NCI-H524 (cell line): ENCODE measurements at regions not wholly inside any gene's neighbourhood (a gene's known extent, or its start where the extent isn't known, plus 50 kb on each side); places are given as distances from the start of the nearest gene placed in this dataset.

Source experiments
- DNase-seq, 2 experiments: peaks; one replicate each; lab custom pipeline; 2025; lab: John Stamatoyannopoulos, UW

DNA sequence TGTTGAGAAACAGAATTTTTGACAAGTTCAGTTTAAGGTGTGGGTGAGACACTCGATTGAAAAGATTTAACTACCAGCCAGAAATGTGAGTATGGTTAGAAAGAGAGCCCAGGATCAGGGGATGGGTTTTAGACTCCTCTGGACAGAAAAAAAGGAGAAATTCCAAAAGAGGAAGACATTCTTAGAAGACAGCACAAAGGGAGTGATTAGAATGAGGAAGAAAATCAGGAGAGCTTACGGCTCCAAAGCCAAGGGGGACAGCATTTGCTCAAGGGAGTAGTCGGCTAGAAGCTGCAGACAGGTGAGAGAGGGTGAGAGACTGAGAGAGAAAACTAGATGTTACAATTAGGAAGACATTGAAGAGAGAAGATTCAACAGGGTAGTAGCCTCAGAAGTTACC is 166.1 kb downstream of the ADAMTS15 start:
- DNase-seq, result no peak

DNA sequence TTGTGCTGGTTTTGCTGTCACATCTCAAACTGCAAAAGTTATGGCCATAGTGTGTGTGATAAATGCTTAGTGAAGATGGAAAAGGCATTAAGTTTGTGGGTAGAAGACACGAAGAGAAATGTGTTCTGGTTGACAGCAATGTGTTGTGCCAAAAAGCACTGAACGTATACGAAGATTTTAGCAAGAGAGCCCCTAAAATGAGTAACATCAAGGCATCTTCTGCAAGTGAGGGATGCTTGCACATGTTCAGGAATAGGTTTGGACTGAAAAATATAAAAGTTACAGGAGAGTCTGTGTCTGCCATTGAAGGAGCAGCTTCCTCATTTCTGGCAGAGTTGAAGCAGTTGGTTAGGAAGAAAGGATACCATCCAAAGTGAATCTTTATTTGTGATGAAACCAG is 167.1 kb downstream of the ADAMTS15 start:
- no peak for DNase-seq

DNA sequence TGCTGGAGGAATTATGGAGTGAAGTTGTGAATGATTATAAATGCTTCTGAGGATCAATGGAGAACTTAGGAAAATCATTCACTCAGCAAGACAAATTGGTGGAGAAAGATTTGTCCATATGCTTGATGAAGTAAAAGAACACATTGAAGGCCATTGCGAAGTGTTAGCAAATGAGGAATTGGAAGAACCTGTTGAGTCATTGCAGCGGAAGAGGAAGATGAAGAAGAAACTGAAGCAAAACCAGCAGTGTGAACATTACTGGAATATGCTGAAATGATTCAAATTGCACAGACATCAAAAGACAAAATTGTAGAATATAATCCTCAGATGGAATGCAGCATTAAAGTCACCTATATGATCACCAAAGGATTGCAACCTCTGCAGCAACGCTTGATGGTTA is 168.1 kb downstream of the ADAMTS15 start:
- DNase-seq, result no peak

DNA sequence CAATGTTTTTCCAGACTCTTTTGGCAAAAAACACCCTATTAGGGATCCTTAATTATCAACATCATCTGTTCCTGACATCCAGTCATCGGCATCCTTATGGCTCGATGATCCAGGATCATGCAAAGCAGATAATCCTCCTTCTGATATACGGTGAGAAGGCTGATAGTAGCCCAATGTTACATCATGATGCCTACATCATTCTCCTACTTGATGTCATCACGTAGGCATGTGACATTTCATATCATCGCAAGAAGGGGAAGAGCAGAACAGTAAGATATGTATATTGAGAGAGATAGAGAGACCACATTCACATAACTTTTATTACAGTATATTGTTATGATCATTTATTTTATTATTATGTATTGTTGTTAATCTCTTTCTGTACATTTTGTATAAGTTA is 168.6 kb downstream of the ADAMTS15 start:
- DNase-seq, result no peak

DNA sequence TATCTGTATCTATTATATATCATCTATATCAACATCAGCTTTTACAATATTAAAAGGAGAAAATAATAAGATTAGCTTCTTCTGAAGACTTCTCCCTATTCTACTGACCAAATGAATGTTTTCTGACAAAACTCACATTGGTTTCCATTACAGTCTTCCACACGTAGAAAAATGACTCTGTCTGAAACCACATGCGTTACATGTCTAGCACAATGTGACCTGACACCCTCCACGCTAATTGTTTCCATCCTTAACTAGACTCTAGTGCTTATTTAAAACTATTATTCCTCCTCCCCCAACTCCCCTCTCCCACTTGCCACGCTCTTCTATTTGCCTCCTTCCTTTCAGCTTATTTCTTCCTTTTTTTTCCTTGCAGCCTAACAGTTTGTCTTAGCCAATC is 172.1 kb downstream of the ADAMTS15 start:
- DNase-seq, result no peak

DNA sequence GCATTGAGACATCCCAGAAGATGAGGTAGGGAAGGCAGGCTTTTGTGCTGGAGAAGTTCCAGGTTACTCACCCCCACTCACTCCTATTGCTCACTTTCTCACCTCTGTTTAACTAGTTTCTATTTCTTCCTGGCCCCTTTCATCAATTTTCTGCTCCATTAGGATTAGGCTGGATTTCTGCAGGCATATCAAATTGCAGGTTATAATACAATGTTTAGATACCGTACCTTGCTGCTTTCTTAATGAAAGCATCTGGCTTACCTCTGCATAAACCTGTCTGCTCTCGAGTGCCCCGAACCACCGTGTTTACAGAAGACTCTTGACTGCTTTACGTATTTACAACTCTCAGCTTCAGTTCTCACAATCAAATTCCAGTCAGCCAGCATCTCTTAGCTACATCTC is 173.7 kb downstream of the ADAMTS15 start:
- DNase-seq, result peak; percentile 13 to 60

DNA sequence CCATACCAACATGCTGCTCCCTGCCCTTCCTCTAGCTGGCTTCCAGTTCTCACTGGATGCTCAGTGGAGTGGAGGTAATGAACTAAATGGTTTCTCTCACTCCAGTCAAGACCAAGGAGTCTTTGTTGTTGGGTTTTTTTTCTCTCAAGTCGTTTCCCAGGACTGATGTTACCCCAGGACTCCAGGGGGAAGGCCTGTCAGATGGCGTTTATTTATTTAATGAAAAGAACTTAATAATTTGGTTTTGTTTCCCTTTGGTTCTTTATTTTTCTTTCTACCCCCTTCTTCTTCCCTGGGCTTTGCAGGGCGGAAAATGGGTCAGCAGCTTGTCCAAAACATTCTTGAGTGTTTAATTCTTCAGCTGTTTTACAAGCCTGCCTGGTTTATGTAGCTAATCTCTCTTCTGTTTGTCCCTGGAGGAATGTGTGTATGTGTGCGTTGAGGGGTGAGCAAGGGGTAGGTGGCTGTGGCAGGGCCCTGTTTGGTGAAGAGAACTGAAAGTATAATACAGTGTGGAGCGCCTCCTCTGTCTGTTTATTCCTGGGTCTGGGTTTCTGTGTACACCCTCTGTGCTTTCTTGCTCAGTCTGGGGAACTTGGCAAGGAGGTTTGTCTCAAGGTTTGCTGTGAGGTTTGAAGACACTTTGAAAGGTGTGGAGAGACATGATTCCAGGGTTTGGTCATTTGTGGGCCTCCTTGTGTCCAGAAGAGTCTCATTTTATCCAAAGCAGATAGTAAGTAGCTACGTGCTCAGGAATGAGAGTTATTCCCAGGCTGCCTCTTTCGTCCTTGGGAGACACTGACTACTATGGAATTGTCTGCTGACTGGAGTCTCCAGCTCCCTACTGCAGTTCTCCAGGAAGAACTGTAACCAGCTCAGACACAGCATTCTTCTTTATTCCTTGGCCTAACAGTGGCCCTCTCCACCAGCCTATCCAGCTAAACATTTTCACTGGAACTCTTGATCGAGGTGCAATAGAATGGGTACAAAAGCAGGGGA is 175.5 kb downstream of the ADAMTS15 start:
- no peak for DNase-seq

DNA sequence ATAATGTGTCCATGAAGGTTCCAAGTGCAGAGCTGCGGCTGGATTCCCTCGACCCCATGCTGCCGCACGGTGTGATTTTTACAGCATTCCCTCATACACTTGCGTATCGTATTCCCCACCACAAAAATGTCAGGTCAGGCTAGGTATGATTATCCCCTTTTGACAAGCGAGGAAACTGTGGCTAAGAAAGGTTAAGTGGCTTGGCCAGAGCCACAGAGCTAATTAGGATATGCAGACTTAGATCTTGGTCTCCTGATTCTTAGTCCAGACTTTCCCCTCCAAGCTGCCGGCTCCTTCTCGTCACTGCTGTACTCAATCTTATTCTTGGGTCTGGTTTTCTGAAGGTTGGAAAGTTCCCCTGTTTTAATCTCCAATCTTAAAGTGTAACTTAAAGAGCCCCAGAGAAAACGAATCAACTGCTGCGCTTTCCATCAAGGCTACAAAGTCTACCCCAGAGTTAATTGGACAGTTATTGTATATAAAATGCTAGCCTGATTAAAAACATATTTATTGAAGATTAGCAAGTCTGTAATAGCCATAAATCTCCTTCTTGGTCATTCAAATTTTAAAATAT is 176.6 kb downstream of the ADAMTS15 start:
- no peak for DNase-seq

DNA sequence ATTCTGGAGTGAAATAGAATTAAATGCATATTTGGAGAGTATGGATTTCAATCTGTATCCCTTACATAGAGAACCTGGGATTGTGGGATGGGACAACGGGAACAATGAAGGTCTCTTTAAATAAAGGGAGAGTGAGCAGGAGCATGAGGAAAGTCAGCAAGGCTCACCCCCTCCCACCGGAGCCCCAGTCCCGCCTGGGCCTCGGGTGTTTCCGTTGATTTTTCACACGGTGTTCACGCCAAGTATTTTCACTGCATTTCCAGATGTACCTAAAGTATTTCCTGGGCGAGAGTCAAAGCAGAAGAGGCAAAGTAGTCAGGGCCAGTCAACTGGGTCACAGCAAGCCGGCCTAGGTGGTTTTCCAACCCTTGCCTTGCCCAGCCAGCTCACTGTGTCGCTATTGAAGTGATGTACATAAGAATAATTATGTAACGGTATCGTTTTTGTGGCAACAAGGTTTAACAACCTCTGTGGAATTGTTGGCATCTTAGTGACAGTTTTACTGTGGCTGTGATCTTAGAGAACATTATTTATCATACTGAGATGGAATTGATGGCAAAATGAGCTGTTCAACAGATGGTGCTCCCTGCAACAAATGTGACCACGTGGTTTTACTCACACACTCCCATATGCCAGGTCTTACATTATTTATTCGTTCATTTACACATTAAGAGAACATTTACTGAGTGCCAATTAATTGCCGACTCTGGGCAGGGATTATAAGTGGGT is 177.3 kb downstream of the ADAMTS15 start:
- DNase-seq, result peak; percentile 78 to 96

DNA sequence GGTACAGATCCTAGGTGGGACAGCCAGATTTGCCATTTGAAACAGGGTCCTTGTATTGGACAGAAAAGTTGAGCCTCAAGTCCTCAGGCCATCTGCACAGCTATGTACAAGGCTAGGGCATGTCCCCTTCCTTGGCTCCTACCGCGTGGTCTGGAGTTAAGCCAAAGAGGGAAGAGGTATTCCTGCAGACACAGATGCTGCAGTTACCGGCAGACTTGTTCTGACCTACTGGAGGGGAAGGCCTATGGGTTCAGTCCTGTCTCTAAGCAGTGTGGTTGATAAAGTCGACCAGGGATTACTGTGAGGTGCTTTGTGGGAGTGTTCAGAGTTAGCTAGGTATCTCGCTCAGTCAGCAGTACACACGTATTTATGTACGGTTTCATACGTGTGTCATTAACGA is 180.6 kb downstream of the ADAMTS15 start:
- DNase-seq, result peak; percentile 60 to 88

DNA sequence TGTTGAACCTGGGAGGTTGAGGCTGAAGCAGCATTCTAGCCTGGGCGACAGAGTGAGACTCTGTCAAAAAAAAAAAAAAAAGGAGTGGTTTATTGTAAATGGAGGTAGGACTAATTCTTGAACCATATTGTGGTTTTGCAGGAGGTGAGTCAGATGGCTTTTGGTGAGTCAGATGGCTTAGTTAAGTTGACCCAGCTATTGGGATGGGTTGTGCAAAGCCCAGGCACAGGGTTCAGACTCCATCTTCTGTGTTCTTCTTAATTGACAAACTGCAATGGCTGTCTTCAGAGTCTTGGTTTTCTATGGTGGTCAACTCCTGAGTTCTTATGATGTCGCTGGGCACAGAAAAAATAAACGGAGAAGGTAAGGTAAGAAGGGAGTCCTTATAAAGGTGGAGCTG is 182.7 kb downstream of the ADAMTS15 start:
- DNase-seq, result no peak

DNA sequence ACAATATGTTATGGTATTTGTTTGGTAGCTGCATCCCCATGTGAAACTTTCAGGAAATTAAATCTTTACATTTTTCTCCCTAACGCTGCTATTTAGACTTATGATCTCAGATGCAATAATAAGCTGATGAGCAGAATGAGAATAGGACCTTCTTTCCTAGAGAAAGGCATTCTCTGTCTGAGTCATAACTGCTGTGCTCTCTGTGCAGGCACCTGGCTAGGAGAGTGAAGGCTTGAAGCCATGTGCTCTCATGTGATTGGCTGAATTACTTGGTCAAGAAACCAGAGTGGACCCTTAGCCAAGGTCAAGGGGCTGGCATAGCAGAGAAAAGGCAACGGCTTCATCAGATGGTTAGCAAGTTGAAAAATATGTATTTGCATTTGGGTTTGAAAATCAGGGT is 185.0 kb downstream of the ADAMTS15 start:
- DNase-seq, result no peak

DNA sequence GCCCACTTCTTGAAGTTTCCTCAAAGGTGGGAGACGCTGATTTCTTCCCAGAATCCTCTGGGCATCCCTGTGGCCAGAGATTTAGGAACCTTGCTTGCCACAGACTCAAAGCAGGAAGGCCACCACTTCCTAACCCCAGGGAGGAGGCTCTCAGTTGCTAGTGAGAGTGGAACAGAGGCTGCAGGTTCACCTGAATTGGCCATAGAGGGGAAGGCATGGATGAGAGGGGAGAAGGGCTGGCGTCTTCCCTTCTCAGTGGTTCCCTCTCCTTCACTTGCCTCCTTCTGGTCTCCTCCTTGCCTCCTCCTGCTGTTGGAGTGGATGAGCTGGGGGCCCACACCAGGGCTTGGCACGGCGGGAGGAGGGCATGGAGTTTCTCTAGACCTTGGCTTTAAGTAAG is 185.7 kb downstream of the ADAMTS15 start:
- DNase-seq, result no peak

DNA sequence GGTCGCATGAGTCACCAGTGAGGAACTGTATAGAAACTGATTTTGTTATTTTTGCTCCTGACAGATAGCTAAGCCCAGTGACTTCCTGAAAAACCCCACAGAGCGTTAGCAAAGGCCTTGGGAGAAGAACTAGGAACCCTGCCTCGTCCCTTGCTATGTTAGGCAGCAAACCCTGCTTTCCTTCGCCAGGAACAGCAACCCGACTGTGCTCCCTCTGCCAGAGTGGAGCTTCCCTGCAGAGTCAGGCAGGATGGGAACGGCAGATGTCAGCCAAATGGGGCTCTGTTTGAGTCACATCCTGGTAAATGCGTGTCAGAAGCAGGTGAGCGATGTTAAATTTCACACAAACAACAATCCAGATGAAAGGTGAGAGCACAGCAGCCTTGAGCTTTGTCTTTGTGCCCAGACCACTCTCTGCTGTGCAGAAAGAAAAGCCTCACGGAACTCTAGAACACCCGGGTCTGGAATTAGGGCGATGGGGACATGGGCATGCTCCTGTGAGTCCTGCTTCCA is 186.6 kb downstream of the ADAMTS15 start:
- no peak for DNase-seq

DNA sequence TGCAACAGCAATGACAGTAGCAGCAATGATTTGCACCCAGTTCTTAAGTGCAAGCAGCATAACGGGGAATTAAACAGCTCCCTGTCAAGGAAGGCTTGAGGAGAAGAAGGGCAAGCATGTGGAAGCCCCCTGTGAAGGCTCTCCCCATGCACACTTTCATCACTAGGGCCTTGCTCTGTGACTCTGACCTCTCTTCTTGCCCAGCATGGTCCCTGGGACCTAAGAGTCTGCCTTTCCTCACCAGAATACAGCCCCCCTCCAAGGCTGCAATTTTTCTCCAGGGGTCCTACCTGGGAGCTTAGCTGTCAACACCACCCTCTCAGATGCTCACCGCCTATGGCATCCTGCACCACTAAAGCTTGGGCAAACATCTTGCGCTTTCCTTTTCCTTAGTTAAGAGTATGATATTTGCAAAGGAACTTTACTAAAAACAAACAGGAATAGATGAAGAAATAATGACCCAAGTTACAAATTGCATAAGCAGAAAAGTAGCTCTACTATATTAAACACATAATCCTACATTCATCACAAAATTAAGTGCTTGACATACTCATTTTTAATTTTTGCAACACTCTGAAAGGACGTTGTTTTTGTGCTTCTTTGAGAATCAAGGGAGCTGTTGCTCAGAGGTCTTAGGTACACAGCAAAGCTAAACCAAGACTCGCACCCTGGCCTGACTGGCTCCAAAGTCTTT is 187.6 kb downstream of the ADAMTS15 start:
- no peak for DNase-seq

DNA sequence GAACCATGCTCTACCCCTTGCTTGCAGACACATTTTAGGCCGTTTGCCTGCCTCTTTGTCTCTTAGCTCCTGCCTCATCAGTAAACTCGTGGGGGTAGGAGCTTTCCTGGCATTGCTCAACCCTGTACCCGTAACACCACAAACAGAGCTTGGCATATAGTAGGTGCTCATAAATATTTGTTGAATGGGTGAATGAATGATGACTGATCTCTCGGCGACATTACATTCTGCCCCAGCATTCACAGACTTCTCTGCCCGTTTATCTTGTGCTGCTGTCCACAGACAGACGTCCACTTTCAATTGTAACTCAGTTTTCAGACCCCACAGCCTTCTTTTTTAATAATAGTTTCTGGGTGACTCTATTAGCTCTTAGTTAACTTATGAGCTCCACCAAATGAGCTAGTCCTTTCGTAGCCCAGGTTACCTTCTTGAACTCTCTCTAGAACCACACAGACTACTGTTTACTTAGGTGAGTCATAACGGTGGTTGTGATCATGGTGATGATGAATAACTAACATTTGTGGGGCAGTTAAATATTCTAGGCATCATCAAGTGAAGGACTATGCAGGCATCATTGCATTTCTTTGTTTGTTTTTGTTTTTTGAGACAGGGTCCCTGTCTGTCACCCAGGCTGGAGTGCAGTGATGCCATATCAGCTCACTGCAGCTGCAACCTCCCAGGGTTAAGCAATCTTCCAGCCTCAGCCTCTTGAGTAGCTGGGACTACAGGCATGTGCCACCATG is 188.4 kb downstream of the ADAMTS15 start:
- DNase-seq, result no peak

DNA sequence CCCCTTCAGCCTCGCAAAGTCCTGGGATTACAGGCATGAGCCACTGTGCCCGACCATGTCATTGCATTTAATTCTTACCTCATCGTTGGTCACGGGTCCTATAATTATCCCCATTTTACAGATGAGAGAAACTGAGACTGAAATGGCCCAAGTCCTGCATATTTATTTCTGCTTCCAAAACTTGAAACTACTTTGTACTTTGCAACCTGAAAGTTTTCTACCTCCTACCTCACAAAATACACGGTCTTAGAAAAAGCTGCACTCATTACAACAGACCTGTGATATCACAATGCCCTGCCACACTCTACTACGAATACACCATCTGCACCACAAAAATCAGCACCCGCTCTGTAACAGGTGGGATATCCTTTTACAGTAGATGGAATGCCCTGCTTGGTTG is 189.1 kb downstream of the ADAMTS15 start:
- no peak for DNase-seq

DNA sequence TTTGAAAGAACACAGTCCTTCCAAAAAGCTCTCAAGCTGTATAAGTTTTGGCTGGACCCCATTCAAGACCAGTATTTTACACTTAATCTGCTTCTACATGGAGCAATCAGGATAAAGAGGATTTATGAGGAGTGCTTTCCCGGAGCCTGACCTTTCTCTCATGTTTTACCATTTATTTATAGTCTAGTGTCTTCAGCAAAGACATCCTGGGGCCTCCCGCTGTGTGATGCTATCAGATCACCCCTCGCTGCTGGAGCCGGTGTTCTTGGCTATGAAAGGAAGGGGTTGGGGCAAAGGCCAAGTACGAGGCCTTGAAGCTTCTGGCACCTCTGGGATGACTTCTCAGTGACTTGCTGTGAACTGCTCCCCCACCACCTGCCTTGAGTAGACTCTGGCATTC is 189.6 kb downstream of the ADAMTS15 start:
- no peak for DNase-seq

DNA sequence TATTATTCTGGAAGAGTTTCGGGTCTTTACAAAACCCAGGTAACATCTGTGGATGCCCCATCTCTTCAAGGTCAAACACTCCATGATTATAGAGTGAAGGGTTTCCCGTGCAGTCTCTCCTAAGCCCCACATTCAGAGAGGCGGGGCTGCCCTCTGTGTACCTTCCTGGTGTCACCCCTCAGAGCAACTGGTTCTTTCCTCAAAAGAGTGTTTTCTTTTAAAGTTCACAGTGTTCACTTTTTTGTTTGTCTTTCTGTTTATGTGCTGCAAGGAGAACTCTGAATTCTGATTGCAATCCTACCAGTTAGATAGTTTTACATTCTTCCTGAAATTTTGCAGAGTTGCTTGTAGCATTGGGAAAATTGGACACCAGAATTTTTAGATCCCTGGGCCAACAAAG is 190.2 kb downstream of the ADAMTS15 start:
- DNase-seq, result no peak

DNA sequence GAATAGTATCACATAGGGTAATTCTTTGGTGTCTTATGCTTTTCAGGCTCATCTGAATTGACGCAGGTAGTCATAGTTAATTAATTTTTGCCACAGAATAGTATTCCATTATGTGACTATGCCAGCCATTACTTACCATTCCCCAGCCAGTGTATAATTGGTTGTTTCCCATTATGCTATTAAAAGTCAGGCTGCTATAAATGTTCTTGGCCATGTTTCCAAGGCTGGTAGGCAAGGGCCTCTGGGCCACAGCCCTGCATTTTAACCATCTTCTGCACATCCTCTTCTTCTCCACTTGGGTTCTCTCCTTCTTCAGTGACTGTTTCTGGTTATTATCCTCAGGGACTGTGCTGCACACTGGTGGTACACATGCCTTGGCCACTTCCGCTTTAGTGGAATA is 190.9 kb downstream of the ADAMTS15 start:
- no peak for DNase-seq

DNA sequence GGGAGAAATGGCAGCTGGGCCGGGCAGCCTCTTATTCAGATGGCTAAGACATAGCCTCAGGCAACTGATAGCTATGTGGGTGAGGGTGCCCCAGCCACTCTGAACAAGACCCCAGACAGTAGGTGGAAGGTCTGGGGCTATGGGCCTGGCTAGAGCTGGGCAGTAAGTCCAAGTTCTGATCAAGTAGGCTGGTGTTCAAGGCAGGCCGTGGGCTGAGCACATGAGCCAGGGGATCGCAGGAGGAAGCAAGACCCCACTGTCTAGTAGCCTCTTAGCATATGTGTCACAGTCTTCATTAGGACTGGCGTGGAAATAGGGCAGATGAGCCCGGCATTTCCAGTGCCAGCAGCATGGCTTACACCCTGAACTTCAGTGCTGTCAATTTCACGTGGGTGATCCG is 192.1 kb downstream of the ADAMTS15 start:
- no peak for DNase-seq
